ENCODE measurements at regions not wholly inside any gene's neighbourhood (a gene's known extent, or its start where the extent isn't known, plus 50 kb on each side); places are given as distances from the start of the nearest gene placed in this dataset.

GRCh38 chr3:111311126-111311525, 230.9 kb upstream of the CD96 start:
- no peak overlapping the region for H3K4me3 ChIP-seq (ENCODE audit: extremely low read depth in 1 of 4, insufficient read depth in 2 of 4, low read depth in 3 of 4, low read length in 4 of 4)
- no peak overlapping the region for H2BK12ac ChIP-seq (ENCODE audit: low read depth, low read length)
- CTCF ChIA-PET (ENCODE audit: partially characterized antibody) = interaction anchor here (0.5 to 1.1 kb wide), 2 partner anchors 22 to 34 kb away, joined by 3 read pairs; no protein-coding TSS in a partner anchor
- DNase-seq (ENCODE audit: low read depth in 1 of 2, low spot score in 2 of 2) (no peak), FAIRE-seq (no peak)
- H3K27me3 ChIP-seq (replicated peaks in 1 of 4; ENCODE audit: control insufficient read depth in 3 of 4, extremely low read depth in 1 of 4, insufficient read depth in 3 of 4, low read length in 3 of 4) = no peaks in the 10 kb centered on the region
- H3K4me1 ChIP-seq (replicated peaks in 1 of 4; ENCODE audit: control insufficient read depth in 3 of 4, insufficient read depth in 4 of 4, low read length in 3 of 4) = no peaks in the 10 kb centered on the region
- no peak overlapping the region for H3K4me2 ChIP-seq (ENCODE audit: insufficient read depth in 1 of 2, low read depth in 2 of 2, low read length in 2 of 2)
- H2AFZ ChIP-seq (ENCODE audit: low read length) = no peak overlapping the region
- H2BK20ac ChIP-seq (ENCODE audit: low read length) = no peak overlapping the region
- H2BK5ac ChIP-seq (ENCODE audit: low read depth, low read length) = no peak overlapping the region
- POLR2A ChIA-PET (ENCODE audit: partially characterized antibody) = no interaction called here
- H3K23ac ChIP-seq (ENCODE audit: insufficient read length) = no peak overlapping the region
- no peak overlapping the region for H3K18ac ChIP-seq (ENCODE audit: extremely low read depth, low read length)
- no peak overlapping the region for H4K5ac ChIP-seq (ENCODE audit: insufficient read length, low read depth, low read length)
- no peaks in the 10 kb centered on the region for H3K79me1 ChIP-seq (ENCODE audit: low read depth, low read length)
- H3K56ac ChIP-seq (replicated peaks; ENCODE audit: insufficient read length, low read depth, low read length) = no peak overlapping the region
- H3K27ac ChIP-seq (ENCODE audit: low read depth, low read length) = no peak overlapping the region
- no peaks in the 10 kb centered on the region for H3K9me3 ChIP-seq (ENCODE audit: insufficient read depth in 2 of 2, low read depth in 1 of 2, low read length in 1 of 2)
- H4K20me1 ChIP-seq (replicated peaks in 1 of 2; ENCODE audit: control insufficient read depth in 1 of 2, insufficient read depth in 2 of 2, low read length in 2 of 2) = no peaks in the 10 kb centered on the region
- H3K9ac ChIP-seq (replicated peaks in 1 of 4; ENCODE audit: extremely low read depth in 1 of 4, low read depth in 3 of 4, low read length in 3 of 4) = no peak overlapping the region
- no peaks in the 10 kb centered on the region for H3K79me2 ChIP-seq (ENCODE audit: control insufficient read depth in 1 of 2, insufficient read depth in 2 of 2, low read length in 2 of 2)
- no peaks in the 10 kb centered on the region for H3K23me2 ChIP-seq (ENCODE audit: low read depth, low read length)
- no peak overlapping the region for H3K14ac ChIP-seq (ENCODE audit: insufficient read length)
- H3K36me3 ChIP-seq (ENCODE audit: control insufficient read depth in 2 of 4, insufficient read depth in 4 of 4, low read length in 3 of 4) = no peaks in the 10 kb centered on the region
- no peak overlapping the region for H4K91ac ChIP-seq (replicated peaks; ENCODE audit: insufficient read length, low read length)
- H2AK5ac ChIP-seq (ENCODE audit: low read depth, low read length) = no peak overlapping the region
- no peak overlapping the region for H4K8ac ChIP-seq (ENCODE audit: extremely low read depth, insufficient read depth, low read length)
- no peak overlapping the region for H2BK15ac ChIP-seq (ENCODE audit: low read length)
- no peak overlapping the region for H2BK120ac ChIP-seq (replicated peaks; ENCODE audit: low read depth, low read length)
- H3K4ac ChIP-seq (replicated peaks; ENCODE audit: insufficient read length, low read depth, low read length) = no peak overlapping the region
- TF ChIP-seq CEBPB (IDR thresholded peaks at IDR 0.05; ENCODE audit: low read depth, low read length) = no peak
- TF ChIP-seq KDM4A (IDR thresholded peaks at IDR 0.05; ENCODE audit: low read depth, low read length, severe bottlenecking) = no peak
- no peak for TF ChIP-seq BRCA1 (IDR thresholded peaks at IDR 0.05; ENCODE audit: low read depth, low read length)
- no peak for TF ChIP-seq TAF7 (optimal IDR thresholded peaks at IDR 0.05; ENCODE audit: borderline replicate concordance, low read depth, low read length)
- no peak for TF ChIP-seq SIN3A (conservative IDR thresholded peaks at IDR 0.05 in 1 of 2, IDR thresholded peaks at IDR 0.05 in 1 of 2; ENCODE audit: low read depth in 1 of 2, low read length in 2 of 2)
- no peak for TF ChIP-seq BCL11A (IDR thresholded peaks at IDR 0.05; ENCODE audit: low read depth in 2 of 2, low read length in 2 of 2)
- TF ChIP-seq RFX5 (IDR thresholded peaks at IDR 0.05; ENCODE audit: borderline replicate concordance, low read depth, low read length) = no peak
- no peak for TF ChIP-seq KDM5A (IDR thresholded peaks at IDR 0.05; ENCODE audit: low read length)
- no peak for TF ChIP-seq GABPA (IDR thresholded peaks at IDR 0.05; ENCODE audit: borderline replicate concordance, insufficient read depth, low read length)
- TF ChIP-seq RAD21 (IDR thresholded peaks at IDR 0.05 in 1 of 2, conservative IDR thresholded peaks at IDR 0.05 in 1 of 2; ENCODE audit: low read depth in 2 of 2, low read length in 2 of 2) = no peak
- TF ChIP-seq CBX5 (IDR thresholded peaks at IDR 0.05; ENCODE audit: low read depth, low read length) = no peak
- no peak for TF ChIP-seq USF2 (IDR thresholded peaks at IDR 0.05; ENCODE audit: low read length)
- no peak for TF ChIP-seq ASH2L (IDR thresholded peaks at IDR 0.05; ENCODE audit: low read length)
- TF ChIP-seq RNF2 (IDR thresholded peaks at IDR 0.05; ENCODE audit: borderline replicate concordance, low read depth, low read length, missing control alignments, poor library complexity, severe bottlenecking) = no peak

Measured in H1 (cell line).